ENCODE measurements at regions not wholly inside any gene's neighbourhood (a gene's known extent, or its start where the extent isn't known, plus 50 kb on each side); places are given as distances from the start of the nearest gene placed in this dataset.

GRCh38 chr3:94673876-94674275, 611.0 kb downstream of the NSUN3 start:
- Histone ChIP-seq H3K4me1 (replicated peaks in 1 of 4; ENCODE audit: control insufficient read depth in 3 of 4, insufficient read depth in 4 of 4, low read length in 3 of 4) (no peaks in the 10 kb centered on the region), H3K9ac (replicated peaks in 1 of 4; ENCODE audit: extremely low read depth in 1 of 4, low read depth in 3 of 4, low read length in 3 of 4) (no peak overlapping the region), H3K4me2 (ENCODE audit: insufficient read depth in 1 of 2, low read depth in 2 of 2, low read length in 2 of 2) (no peak overlapping the region), H3K27ac (ENCODE audit: low read depth, low read length) (no peak overlapping the region), H3K36me3 (ENCODE audit: control insufficient read depth in 2 of 4, insufficient read depth in 4 of 4, low read length in 3 of 4) (no peaks in the 10 kb centered on the region), H2BK120ac (replicated peaks; ENCODE audit: low read depth, low read length) (no peak overlapping the region), H2BK15ac (ENCODE audit: low read length) (no peak overlapping the region), H2AFZ (ENCODE audit: low read length) (no peak overlapping the region), H3K9me3 (ENCODE audit: insufficient read depth in 2 of 2, low read depth in 1 of 2, low read length in 1 of 2) (peaks cover 0 to 2% of the 10 kb centered on the region in 2 experiments; a peak in 1 of 4 replicates), H2BK5ac (ENCODE audit: low read depth, low read length) (no peak overlapping the region), H3K56ac (replicated peaks; ENCODE audit: insufficient read length, low read depth, low read length) (no peak overlapping the region), H3K79me2 (ENCODE audit: control insufficient read depth in 1 of 2, insufficient read depth in 2 of 2, low read length in 2 of 2) (no peaks in the 10 kb centered on the region), H3K23me2 (ENCODE audit: low read depth, low read length) (no peaks in the 10 kb centered on the region), H4K5ac (ENCODE audit: insufficient read length, low read depth, low read length) (no peak overlapping the region), H4K8ac (ENCODE audit: extremely low read depth, insufficient read depth, low read length) (no peak overlapping the region), H2BK12ac (ENCODE audit: low read depth, low read length) (no peak overlapping the region), H3K27me3 (replicated peaks in 1 of 4; ENCODE audit: control insufficient read depth in 3 of 4, extremely low read depth in 1 of 4, insufficient read depth in 3 of 4, low read length in 3 of 4) (no peaks in the 10 kb centered on the region), H4K91ac (replicated peaks; ENCODE audit: insufficient read length, low read length) (no peak overlapping the region), H3K79me1 (ENCODE audit: low read depth, low read length) (no peaks in the 10 kb centered on the region), H2BK20ac (ENCODE audit: low read length) (no peak overlapping the region), H3K18ac (ENCODE audit: extremely low read depth, low read length) (no peak overlapping the region), H4K20me1 (replicated peaks in 1 of 2; ENCODE audit: control insufficient read depth in 1 of 2, insufficient read depth in 2 of 2, low read length in 2 of 2) (no peaks in the 10 kb centered on the region), H3K23ac (ENCODE audit: insufficient read length) (no peak overlapping the region), H3K14ac (ENCODE audit: insufficient read length) (no peak overlapping the region), H3K4ac (replicated peaks; ENCODE audit: insufficient read length, low read depth, low read length) (no peak overlapping the region), H2AK5ac (ENCODE audit: low read depth, low read length) (no peak overlapping the region), H3K4me3 (ENCODE audit: extremely low read depth in 1 of 4, insufficient read depth in 2 of 4, low read depth in 3 of 4, low read length in 4 of 4) (no peak overlapping the region)
- FAIRE-seq (no peak), DNase-seq (ENCODE audit: low read depth in 1 of 2, low spot score in 2 of 2) (no peak)
- WGBS, 2 experiments (ENCODE audit: extremely low coverage in 1 of 2, insufficient coverage in 1 of 2, insufficient read length in 1 of 2, insufficient replicate concordance in 2 of 2, low coverage in 1 of 2, low lambda C conversion rate in 2 of 2, missing lambda C conversion rate in 1 of 2) = 91% methylated on average over 1 of the region's 1 CpG; no CpG with 5 or more reads in 1 of the 2 experiments
- CTCF ChIA-PET (ENCODE audit: partially characterized antibody) = no interaction called here
- TF ChIP-seq RFX5 (IDR thresholded peaks at IDR 0.05; ENCODE audit: borderline replicate concordance, low read depth, low read length) (no peak), CHD2 (IDR thresholded peaks at IDR 0.05; ENCODE audit: low read length) (no peak), BCL11A (IDR thresholded peaks at IDR 0.05; ENCODE audit: low read depth in 2 of 2, low read length in 2 of 2) (no peak)
- POLR2A ChIA-PET (ENCODE audit: partially characterized antibody) = no interaction called here

Data from H1 (cell line).